GM21515 (cell line): ENCODE measurements at regions not wholly inside any gene's neighbourhood (a gene's known extent, or its start where the extent isn't known, plus 50 kb on each side); places are given as distances from the start of the nearest gene placed in this dataset.
"Not testable (repeated sequence)": the region's sequence is repeated elsewhere in the genome, so short reads cannot be mapped to it uniquely, and the experiment has no call there.

Experiments
- ATAC-seq: cut with Tn5 transposase; IDR thresholded peaks from one replicate; pipeline ENCODE4 v1.9.1; 2021; ENCODE audit not compliant: unreplicated experiment

DNA sequence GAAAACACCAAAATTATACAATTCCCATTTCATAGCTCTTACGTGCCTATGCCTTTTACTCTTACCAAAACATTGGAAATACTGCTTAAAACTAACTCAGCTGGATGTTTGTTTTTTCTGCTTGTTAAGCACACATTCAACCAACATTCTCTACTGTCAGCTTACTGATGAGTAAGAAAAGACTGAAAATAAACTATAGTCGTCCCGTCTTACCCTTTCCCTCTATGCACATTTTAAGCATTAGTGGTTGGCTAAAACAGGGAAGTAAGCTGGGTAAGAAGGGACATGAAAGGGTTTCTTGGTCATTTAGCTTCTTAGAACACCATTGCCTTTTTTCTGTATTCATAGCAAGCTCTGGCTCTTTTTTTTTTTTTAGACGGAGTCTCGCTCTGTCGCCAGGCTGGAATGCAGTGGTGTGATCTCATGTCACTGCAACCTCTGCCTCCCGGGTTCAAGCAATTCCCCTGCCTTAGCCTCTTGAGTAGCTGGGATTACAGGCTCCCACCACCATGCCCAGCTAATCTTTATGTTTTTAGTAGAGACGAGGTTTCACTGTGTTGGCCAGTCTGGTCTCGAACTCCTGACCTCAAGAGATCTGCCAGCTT lies 232.1 kb upstream of the PCSK5 start:
- no peak for ATAC-seq

DNA sequence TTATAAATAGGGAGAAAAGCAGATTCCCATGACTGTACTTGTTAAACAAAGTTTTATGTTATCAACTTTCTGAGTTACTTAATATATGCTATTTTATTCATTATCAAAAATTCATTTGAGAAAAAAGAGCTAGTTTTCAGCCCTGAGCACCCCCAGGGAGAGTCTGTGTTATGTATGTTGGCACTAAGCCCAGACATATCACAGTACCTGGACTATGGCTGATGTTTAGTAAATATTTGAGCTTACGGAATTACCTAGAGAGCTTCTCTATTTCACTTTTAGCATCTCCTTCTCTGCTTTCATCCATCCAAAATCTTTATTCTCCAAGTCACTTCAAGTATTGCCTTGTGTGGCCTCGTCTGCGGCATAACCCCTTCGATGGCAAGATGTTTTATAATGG lies 225.9 kb upstream of the PCSK5 start:
- no peak for ATAC-seq

DNA sequence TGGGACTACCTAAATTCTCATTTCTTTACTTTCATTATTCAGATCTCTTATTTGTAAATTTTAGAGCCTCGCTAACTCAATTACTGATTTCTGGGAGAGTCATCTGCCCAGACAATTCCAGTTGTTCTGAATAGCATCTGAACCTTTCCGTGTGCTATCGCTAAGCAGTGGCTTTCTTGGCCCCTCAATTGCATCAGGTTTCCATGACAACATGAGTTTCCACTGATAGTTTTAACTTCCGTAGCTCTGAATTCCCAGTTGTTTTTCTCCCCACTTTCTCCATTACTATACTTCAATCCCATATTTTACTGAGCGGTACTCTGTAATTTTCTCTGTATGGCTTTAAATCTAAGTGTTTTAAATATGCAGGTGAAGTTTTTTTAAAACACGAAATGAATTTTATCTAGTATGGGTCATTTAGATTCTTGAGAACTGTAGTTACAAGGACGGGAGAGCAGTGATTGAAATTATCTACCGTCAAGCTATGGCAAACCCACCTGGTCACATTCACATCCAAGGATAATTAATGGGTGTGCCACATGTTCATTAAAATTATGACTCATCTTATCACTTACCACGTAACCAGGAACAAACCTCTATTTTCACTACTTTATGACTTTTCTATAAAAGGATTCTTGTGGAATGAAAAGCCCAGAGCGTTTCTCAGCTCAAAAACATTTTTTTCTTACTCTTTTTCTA lies 223.5 kb upstream of the PCSK5 start:
- no peak for ATAC-seq

DNA sequence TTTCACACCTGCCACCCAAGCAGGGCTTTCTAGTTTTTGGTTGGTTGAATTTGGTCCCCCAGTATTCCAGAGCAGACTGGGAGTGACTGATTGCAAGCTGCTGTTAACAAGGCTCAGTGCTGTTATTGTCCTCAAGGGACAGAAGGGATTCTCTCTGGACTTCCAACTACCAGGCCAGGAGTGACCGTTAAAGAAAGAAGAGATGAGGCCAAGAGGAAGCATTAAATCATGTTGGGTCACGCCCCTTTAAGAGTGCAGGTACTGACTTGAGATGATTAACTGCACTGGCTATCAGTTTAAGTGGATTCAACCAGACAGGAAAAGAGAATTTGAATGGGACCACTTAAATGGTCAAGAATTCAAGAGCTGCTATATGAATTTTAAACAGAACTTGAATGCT lies 220.8 kb upstream of the PCSK5 start:
- no peak for ATAC-seq

DNA sequence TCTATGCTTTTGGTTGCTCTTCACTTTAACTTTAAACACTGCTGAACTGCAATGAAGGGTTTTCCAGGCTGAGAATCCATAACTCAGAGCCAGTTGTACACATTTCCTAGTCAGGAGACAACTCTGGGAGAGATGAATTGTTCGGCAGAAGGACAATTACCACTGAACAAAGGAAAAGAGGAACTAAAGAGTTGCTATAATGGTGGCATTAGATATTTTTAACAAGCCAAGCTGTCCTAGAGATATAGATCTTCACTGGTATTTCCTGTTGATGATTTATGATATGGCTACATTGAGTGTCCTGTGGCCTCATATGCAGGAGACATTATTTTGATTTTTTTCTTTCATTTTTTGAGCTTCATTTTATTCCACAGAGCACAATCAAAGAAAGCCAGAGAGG lies 219.1 kb upstream of the PCSK5 start:
- no peak for ATAC-seq

DNA sequence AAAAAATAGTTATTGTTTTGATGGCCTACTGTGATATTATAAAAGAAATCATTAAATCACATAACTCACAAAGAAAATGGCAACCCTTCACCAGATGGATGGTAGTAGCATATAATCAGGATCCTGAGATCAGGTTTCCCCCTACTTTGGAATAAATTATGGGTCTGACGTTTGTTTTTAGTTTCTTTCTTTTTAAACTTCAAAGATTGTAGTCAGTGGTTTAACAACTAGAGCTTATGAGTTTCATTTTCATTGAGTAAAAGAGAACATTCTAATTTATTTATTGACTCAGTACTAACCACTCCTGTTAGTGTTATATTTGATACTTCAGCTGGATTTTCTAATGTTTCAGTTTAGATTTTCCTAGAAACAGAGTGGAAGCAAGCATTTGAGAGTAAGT lies 218.0 kb upstream of the PCSK5 start:
- no peak for ATAC-seq

DNA sequence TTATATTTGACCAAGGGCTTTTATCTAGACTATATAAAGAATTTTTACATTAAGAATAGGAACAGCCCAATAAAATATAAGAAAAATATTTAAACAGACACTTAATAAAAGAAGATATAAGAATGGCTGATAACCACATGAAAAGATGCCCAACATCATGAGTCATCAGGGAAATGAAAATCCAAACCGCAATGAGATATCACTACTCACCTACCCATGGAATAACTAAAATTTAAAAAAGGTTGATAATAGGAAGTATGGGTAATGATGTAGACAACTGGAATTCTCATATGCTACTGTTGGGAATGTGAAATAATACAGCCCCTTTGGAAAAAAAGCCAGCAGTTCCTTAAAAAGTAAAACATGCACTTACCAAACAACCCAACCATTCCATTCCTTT lies 206.9 kb upstream of the PCSK5 start:
- no peak for ATAC-seq

DNA sequence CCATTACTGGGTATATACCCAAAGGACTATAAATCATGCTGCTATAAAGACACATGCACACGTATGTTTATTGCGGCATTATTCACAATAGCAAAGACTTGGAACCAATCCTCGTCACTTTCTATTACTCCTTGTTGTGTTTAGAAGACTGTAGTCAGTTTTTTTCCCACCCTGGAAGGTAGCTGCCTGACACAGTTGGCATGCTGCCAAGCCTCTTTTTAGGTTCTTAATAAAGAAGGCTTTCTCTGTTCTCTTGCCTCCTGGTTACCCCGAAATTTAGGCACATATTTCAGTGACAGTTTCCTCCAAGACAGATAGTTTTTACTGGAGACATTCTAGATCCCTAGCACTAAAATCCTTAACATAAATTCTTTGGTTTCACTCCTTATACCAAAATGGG lies 205.4 kb upstream of the PCSK5 start:
- ATAC-seq = no peak

DNA sequence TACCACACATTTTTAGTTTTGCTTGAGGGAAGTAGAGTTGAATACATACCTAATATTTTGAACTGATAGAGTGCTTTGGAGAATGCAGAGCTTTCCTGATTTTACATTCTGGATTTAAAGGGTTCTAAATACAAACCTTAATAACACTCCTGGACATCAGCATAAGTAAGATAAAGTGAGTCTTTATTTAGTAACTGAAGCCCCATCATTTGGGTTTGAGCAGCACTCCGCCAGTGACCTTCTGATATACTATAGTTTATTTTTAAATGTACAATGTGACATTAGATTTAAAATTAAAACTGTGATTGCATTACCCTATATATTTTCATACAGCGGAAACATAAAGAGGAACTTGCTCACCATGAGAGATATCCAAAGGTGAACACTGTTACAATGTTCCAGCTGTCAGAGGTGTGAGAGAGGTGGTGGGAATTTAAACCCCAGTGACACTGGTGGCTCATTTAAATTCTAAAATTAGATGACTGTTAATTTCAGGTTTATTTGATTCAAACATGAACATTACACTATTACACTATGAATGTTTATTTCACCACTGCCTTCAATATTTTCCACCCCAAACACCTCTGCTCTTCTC lies 203.0 kb upstream of the PCSK5 start:
- ATAC-seq = no peak

DNA sequence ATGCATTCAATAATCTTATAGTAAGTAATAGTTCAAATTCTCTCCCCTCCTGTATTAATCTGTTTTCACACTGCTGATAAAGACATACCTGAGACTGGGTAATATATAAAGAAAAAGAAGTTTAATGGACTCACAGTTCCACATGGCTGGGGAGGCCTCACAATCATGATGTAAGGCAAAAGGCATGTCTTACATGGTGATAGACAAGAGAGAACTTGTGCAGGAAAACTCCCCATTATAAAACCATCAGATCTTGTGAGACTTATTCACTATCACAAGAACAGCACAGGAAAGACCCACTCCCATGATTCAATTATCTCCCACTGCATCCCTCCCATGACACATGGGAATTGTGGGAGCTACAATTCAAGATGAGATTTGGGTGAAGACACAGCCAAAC lies 199.9 kb upstream of the PCSK5 start:
- not testable (repeated sequence) for ATAC-seq

DNA sequence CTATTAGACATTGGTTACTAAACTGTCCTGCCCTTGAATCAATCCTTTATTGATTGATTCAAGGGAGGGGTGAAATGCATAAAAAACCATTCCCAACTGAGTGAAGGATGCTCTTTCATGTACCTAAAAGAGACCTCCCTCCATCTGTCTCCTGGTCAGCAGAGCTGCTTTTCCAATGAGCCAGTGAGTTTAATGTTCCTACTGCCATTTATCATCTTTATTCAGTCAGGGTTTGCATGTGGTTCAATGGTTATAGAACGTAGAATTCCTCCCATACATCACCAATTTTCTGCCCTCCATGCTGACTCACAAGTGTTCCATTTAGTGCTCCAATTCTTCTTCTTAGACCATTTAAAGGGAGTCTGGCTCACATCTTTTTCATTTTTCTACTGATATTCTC lies 199.1 kb upstream of the PCSK5 start:
- no peak for ATAC-seq

DNA sequence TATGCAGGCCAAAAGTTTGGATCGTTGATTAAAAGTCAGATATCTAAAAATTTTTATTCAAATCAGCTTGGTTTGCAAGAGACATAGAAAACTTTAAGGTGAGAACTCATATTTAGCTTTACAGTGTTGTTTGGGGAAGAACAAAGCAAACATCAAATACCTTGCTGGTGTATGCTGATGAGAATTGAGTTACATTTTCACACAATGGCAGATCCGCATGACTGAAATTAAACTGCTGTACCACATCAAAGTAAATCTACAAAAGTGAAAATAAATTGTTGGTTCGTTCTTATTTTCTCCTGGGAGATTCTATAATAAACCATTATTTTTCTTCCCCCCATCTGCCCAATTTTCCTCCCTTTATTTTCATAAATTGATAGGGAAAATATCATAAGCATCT lies 198.2 kb upstream of the PCSK5 start:
- ATAC-seq = no peak

DNA sequence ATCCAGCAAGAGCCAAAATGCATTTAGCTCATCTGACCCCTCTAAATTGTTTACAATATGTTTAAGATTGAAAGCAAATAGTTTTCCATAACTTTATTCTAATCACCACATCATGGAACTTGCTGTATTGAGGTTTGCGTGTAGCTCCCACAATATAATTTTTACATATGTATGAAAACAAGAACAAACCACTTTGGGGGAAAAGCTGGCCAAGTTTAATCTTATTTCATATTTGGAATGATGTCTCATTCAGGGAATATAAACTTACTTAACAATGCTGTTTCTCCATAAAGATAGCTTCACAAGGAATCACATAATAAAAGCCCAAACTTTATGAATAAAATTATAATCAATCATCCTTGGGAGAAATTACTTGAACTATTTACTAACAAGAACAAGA lies 194.6 kb upstream of the PCSK5 start:
- no peak for ATAC-seq

DNA sequence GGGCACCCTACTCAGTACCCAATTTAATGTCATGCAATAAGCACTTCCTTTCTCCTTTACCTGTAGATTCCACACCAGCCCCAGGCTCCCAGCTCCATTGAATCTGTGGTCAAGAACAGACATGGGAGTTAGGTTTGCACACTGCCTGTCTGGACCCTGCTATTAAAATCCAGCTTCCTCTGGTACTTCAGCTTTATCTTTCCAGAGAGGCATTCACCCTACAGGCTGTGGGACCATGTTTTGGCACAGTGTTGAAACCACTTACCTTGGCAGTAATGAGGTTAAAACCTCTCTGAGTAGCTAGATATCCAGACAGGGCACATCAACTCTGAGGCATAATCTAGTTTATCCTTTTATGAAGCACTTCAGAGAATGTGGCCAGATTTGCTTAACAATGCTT lies 191.5 kb upstream of the PCSK5 start:
- no peak for ATAC-seq

DNA sequence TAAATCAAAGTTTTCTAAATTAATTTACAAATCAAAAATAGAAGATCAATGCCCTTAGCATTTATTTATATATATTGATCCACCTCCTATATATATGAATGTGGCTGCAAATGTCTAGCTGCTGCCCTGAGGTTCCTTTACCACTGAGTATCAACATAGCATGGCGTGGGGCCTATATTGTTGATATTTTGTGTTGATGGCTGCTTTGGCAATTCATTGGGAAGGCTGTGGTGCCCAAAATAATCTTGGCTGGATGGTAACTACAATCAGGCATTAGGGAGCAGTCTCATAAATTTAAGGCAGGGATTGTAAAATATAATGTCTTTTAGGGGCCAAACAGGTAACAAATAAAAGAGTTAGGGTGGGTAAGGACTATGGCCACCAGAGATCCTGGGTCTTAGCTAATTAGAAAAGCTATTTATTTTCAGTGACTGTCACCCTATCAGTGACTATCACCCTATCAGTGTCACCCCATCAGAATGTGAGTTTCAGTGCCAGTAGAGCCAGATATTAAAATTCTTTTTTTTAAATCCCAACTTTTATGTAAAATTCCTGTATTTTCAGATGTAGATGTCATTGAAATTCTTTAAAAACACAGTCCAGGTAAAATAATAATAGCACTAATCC lies 190.7 kb upstream of the PCSK5 start:
- no peak for ATAC-seq

DNA sequence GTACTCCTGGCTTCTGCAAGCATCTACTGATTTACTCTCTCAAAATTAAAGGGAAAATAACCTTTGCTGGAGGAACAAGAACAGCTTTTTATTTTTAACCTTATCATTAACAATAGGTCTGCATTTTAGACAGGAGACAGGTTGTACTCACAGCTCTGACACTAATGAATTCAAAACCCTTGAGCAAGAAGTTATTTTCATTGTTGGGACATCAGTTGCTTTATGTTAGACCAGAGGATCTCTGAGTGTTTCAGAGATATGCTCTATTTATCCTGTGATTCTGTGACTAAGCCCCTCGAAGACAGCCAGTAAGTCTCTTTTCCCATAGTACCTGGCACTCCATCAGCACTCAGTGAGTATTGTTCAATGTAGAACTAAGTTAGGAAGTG lies 190.2 kb upstream of the PCSK5 start:
- ATAC-seq = no peak

DNA sequence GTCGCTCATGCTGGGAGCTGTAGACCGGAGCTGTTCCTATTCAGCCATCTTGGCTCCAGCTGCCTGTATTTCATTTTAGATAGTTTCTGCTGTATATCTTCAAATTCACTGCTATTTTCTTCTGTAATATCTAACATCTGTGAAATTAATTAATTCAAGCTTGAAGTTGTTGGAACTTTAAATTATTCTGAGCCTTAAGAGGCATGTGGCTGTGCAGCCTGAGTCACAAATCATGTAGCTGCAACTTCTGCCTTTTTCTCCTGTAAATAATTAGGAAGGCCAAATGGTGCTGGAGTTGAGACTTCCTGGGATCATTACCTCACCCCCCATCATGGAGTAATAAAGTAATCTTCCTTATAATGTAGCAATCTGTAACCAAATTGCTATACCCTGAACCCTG lies 183.3 kb upstream of the PCSK5 start:
- no peak for ATAC-seq

DNA sequence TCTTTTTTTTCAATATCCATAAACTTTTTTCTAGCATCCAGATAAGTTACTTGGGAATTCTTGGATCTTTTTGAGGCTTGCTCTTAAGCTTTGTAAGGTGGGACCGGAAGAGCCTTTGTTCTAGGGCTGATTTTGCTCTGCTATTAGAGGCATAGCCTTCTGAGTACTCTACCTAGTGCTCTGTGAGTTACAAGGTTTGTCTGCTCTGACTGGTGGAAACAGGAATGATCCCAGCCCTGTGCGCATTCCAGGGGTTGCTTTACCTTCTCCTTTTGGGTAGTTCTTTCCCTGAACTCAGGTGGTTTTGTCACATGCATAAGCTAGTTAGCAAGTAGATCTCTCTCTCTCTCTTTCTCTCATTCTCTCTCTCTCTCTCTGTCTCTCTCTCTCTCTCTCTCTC lies 180.8 kb upstream of the PCSK5 start:
- ATAC-seq = no peak

DNA sequence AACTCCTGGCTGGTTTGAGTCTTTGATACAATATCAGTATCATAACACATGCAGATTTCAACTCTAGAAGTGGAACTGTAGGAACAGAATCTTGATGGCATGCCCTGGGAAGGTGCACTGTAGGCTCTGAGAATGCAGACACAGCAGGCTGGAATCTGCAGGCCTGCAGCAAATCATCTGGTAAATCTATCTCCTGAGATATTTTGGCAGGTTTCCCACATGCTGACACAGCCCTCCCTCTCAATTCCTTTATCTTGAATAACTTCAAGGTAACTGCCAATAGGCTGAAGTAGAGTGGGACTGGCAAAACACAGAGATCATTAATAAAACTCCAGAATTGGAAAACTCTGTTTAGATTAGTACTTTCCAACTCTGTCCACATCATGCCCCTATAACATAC lies 177.8 kb upstream of the PCSK5 start:
- ATAC-seq = no peak

DNA sequence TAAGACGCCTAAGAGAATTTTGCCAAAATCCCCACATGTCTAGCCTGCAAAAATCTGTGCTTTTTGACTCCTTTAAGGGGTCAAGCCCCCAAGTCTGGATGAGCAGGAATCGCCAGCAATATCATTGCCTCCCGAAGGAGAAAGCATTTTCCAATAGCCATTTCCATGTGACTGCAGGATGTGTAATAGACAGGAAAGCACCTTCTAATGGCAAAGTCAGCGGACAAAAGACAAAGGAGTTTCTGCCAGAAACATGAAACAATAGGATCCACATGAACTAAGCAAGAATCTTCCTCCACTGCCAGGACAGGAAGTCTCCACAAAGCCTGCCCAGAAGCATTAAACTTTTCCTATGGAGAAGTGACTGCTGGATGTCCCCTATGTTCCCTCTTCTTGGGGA lies 177.1 kb upstream of the PCSK5 start:
- no peak for ATAC-seq

DNA sequence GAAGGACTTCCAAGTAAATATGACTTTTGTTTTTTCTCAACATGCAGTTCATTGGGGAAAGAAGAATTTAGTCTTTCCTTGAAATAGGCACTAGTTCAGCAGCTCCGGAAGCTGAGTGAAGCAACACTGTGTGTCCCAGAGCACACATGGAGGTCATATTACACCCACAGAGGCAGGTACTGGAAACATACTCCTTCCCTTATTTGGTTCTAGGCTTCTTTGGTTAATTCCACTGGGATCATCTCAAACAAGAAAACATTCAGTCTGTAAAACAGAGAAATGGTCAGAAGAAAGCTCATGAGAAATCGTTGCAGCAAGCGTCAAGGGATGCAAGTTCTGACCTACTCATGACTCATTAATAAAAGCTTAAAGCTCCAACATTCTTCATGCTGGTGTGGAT lies 175.1 kb upstream of the PCSK5 start:
- ATAC-seq = no peak

DNA sequence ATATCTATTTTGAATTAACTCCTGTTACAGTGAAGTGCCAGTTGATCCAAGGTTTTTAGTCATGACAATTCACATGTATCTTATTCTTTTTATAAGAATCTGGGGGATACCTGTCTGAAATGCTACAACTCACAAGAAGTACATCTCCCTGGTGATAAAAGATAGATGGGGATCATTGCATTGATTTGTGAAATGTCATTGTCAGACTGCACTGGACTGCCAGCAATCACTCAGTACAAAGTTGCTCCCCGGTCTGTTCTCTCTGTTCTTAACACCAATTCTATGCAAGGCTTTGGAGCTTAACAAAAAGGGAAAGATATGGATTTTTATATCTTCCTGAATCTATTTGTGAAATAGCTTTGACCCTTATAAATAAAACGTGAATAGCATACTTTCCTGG lies 171.8 kb upstream of the PCSK5 start:
- ATAC-seq = no peak
